Upper lobe of right lung (tissue), 1 donor: ENCODE measurements at regions not wholly inside any gene's neighbourhood (a gene's known extent, or its start where the extent isn't known, plus 50 kb on each side); places are given as distances from the start of the nearest gene placed in this dataset.

Source experiments
- ATAC-seq: fragments of 200-7000 bp; cut with Tn5 transposase; one replicate; pipeline ENCODE4 v1.9.1; 2020; ENCODE audit warnings: mild to moderate bottlenecking, moderate library complexity
- DNase-seq: peaks from one replicate; pipeline ENCODE4 v3.0.0-alpha.2; 2020
- H3K27ac ChIP-seq: fragments of 200-600 bp; one replicate; pipeline ENCODE4 v1.8.0; 2022
- H3K27me3 ChIP-seq: fragments of 200-600 bp; one replicate; pipeline ENCODE4 v1.8.0; 2022; ENCODE audit warnings: mild to moderate bottlenecking
- H3K36me3 ChIP-seq: fragments of 200-600 bp; one replicate; pipeline ENCODE4 v1.8.0; 2022
- H3K4me1 ChIP-seq: fragments of 200-600 bp; one replicate; pipeline ENCODE4 v1.8.0; 2022
- H3K4me3 ChIP-seq: fragments of 200-600 bp; one replicate; pipeline ENCODE4 v1.8.0; 2022; ENCODE audit warnings: mild to moderate bottlenecking
- H3K9me3 ChIP-seq: fragments of 200-600 bp; one replicate; pipeline ENCODE4 v1.8.0; 2022
- CTCF ChIP-seq: fragments of 200-600 bp; IDR thresholded peaks from one replicate; pipeline ENCODE4 v1.8.0; 2022; ENCODE audit warnings: antibody characterized with exemption
- intact Hi-C: fragments of 100-400 bp; cut with DNase I; formaldehyde crosslinking; loops from one replicate; pipeline ENCODE4 v1.11.0; 2022
- donor health status: DM: no; HTN: yes; CAD: no; lungs with severe emphysema.

GRCh38 chr1:182149411-182149965, 88.0 kb upstream of the ZNF648 start:
- Histone ChIP-seq H3K27ac (peak overlapping the region; percentile 71), H3K27me3 (no peaks in the 10 kb centered on the region), H3K9me3 (no peaks in the 10 kb centered on the region), H3K4me3 (no peak overlapping the region), H3K4me1 (peaks cover 35% of the 10 kb centered on the region), H3K36me3 (no peaks in the 10 kb centered on the region)
- DNase-seq (no peak), ATAC-seq (peak; percentile 88)
- intact Hi-C loops, result no loop called here
- TF ChIP-seq CTCF, result no peak

- ATAC-seq (no peak), DNase-seq (no peak)
- H3K36me3 ChIP-seq, result no peaks in the 10 kb centered on the region
- no peak for TF ChIP-seq CTCF
- peaks cover 48% of the 10 kb centered on the region for H3K4me1 ChIP-seq
- no peaks in the 10 kb centered on the region for H3K9me3 ChIP-seq
- no peak overlapping the region for H3K4me3 ChIP-seq
- intact Hi-C loops, result no loop called here
- H3K27ac ChIP-seq, result peak overlapping the region; percentile 34
- no peaks in the 10 kb centered on the region for H3K27me3 ChIP-seq
These were observed 86.4 kb upstream of the ZNF648 start for GRCh38 chr1:182147951-182148350.

GRCh38 chr1:182147136-182147820, 85.8 kb upstream of the ZNF648 start:
- Histone ChIP-seq H3K4me3 (no peak overlapping the region), H3K27ac (peak overlapping the region; percentile 17), H3K27me3 (no peaks in the 10 kb centered on the region), H3K36me3 (no peaks in the 10 kb centered on the region), H3K4me1 (peaks cover 44% of the 10 kb centered on the region), H3K9me3 (no peaks in the 10 kb centered on the region)
- DNase-seq (no peak), ATAC-seq (peak; percentile 39)
- no peak for TF ChIP-seq CTCF
- intact Hi-C loops, result no loop called here

GRCh38 chr1:182146286-182146685, 84.8 kb upstream of the ZNF648 start:
- H3K4me1 ChIP-seq, result peaks cover 44% of the 10 kb centered on the region
- intact Hi-C loops, result no loop called here
- no peaks in the 10 kb centered on the region for H3K9me3 ChIP-seq
- H3K27ac ChIP-seq, result peak overlapping the region; percentile 20
- no peaks in the 10 kb centered on the region for H3K27me3 ChIP-seq
- H3K4me3 ChIP-seq, result no peak overlapping the region
- H3K36me3 ChIP-seq, result no peaks in the 10 kb centered on the region
- DNase-seq, result no peak
- TF ChIP-seq CTCF, result no peak
- no peak for ATAC-seq

GRCh38 chr1:182145441-182145840, 83.9 kb upstream of the ZNF648 start:
- Histone ChIP-seq H3K9me3 (no peaks in the 10 kb centered on the region), H3K36me3 (no peaks in the 10 kb centered on the region), H3K27me3 (no peaks in the 10 kb centered on the region), H3K27ac (peak overlapping the region; percentile 95), H3K4me1 (peaks cover 44% of the 10 kb centered on the region), H3K4me3 (no peak overlapping the region)
- ATAC-seq, result no peak
- DNase-seq, result no peak
- intact Hi-C loops, result no loop called here
- TF ChIP-seq CTCF, result no peak
